ENCODE measurements at regions not wholly inside any gene's neighbourhood (a gene's known extent, or its start where the extent isn't known, plus 50 kb on each side); places are given as distances from the start of the nearest gene placed in this dataset.
"Not testable (repeated sequence)": the region's sequence is repeated elsewhere in the genome, so short reads cannot be mapped to it uniquely, and the experiment has no call there.

- DNase-seq (ENCODE audit: insufficient read length, low spot score): no peak
These were observed 218.5 kb upstream of the ROBO1 start for GRCh38 chr3:79986338-79986737.

GRCh38 chr3:79985816-79986215, 218.0 kb upstream of the ROBO1 start:
- DNase-seq (ENCODE audit: insufficient read length, low spot score) (no peak), FAIRE-seq (no peak)
- TF ChIP-seq POLR2A (IDR thresholded peaks at IDR 0.05; ENCODE audit: low read depth, low read length): no peak

More at GRCh38 chr3:79986338-79986737, 218.5 kb upstream of the ROBO1 start:
- FAIRE-seq: no peak
- TF ChIP-seq POLR2A (IDR thresholded peaks at IDR 0.05; ENCODE audit: low read depth, low read length): no peak

- no peak for DNase-seq (ENCODE audit: insufficient read length, low spot score)
- TF ChIP-seq POLR2A (IDR thresholded peaks at IDR 0.05; ENCODE audit: low read depth, low read length): no peak
- FAIRE-seq: no peak
These were observed 215.3 kb upstream of the ROBO1 start for GRCh38 chr3:79983118-79983517.

- no peak for FAIRE-seq
- no peak for TF ChIP-seq POLR2A (IDR thresholded peaks at IDR 0.05; ENCODE audit: low read depth, low read length)
- no peak for DNase-seq (ENCODE audit: insufficient read length, low spot score)
These were observed 212.2 kb upstream of the ROBO1 start for GRCh38 chr3:79979990-79980389.

- DNase-seq (ENCODE audit: insufficient read length, low spot score): no peak
- no peak for FAIRE-seq
- TF ChIP-seq POLR2A (IDR thresholded peaks at IDR 0.05; ENCODE audit: low read depth, low read length): no peak
These were observed 208.7 kb upstream of the ROBO1 start for GRCh38 chr3:79976466-79976865.

- DNase-seq (ENCODE audit: insufficient read length, low spot score) (no peak), FAIRE-seq (no peak)
- no peak for TF ChIP-seq POLR2A (IDR thresholded peaks at IDR 0.05; ENCODE audit: low read depth, low read length)
These were observed 206.3 kb upstream of the ROBO1 start for GRCh38 chr3:79973917-79974595.

- no peak for FAIRE-seq
- no peak for TF ChIP-seq POLR2A (IDR thresholded peaks at IDR 0.05; ENCODE audit: low read depth, low read length)
- DNase-seq (ENCODE audit: insufficient read length, low spot score): no peak
These were observed 205.7 kb upstream of the ROBO1 start for GRCh38 chr3:79973482-79973881.

GRCh38 chr3:79968418-79968817, 200.6 kb upstream of the ROBO1 start:
- FAIRE-seq: no peak
- no peak for TF ChIP-seq POLR2A (IDR thresholded peaks at IDR 0.05; ENCODE audit: low read depth, low read length)
- no peak for DNase-seq (ENCODE audit: insufficient read length, low spot score)

- DNase-seq (ENCODE audit: insufficient read length, low spot score) (no peak), FAIRE-seq (no peak)
- no peak for TF ChIP-seq POLR2A (IDR thresholded peaks at IDR 0.05; ENCODE audit: low read depth, low read length)
These were observed 192.8 kb upstream of the ROBO1 start for GRCh38 chr3:79960594-79960993.

- FAIRE-seq: no peak
- TF ChIP-seq POLR2A (IDR thresholded peaks at IDR 0.05; ENCODE audit: low read depth, low read length): no peak
These were observed 189.3 kb upstream of the ROBO1 start for GRCh38 chr3:79957066-79957465.

GRCh38 chr3:79954756-79955155, 187.0 kb upstream of the ROBO1 start:
- no peak for TF ChIP-seq POLR2A (IDR thresholded peaks at IDR 0.05; ENCODE audit: low read depth, low read length)
- no peak for FAIRE-seq
- no peak for DNase-seq (ENCODE audit: insufficient read length, low spot score)

More at GRCh38 chr3:79957066-79957465, 189.3 kb upstream of the ROBO1 start:
- DNase-seq (ENCODE audit: insufficient read length, low spot score): no peak

GRCh38 chr3:79953591-79954101, 185.8 kb upstream of the ROBO1 start:
- FAIRE-seq: no peak
- no peak for DNase-seq (ENCODE audit: insufficient read length, low spot score)

GRCh38 chr3:79951426-79951825, 183.6 kb upstream of the ROBO1 start:
- not testable (repeated sequence) for FAIRE-seq; DNase-seq (ENCODE audit: insufficient read length, low spot score)

More at GRCh38 chr3:79953591-79954101, 185.8 kb upstream of the ROBO1 start:
- TF ChIP-seq POLR2A (IDR thresholded peaks at IDR 0.05; ENCODE audit: low read depth, low read length): no peak

- FAIRE-seq (no peak), DNase-seq (ENCODE audit: insufficient read length, low spot score) (no peak)
- TF ChIP-seq POLR2A (IDR thresholded peaks at IDR 0.05; ENCODE audit: low read depth, low read length): no peak
These were observed 180.2 kb upstream of the ROBO1 start for GRCh38 chr3:79947957-79948356.

GRCh38 chr3:79947469-79947868, 179.7 kb upstream of the ROBO1 start:
- DNase-seq (ENCODE audit: insufficient read length, low spot score): no peak
- FAIRE-seq: no peak

More at GRCh38 chr3:79947469-79947868, 179.7 kb upstream of the ROBO1 start:
- no peak for TF ChIP-seq POLR2A (IDR thresholded peaks at IDR 0.05; ENCODE audit: low read depth, low read length)

All from H54 (cell line).